Cardiac fibroblast (primary cell): ENCODE measurements at regions not wholly inside any gene's neighbourhood (a gene's known extent, or its start where the extent isn't known, plus 50 kb on each side); places are given as distances from the start of the nearest gene placed in this dataset.
"Not testable (repeated sequence)": the region's sequence is repeated elsewhere in the genome, so short reads cannot be mapped to it uniquely, and the experiment has no call there.

Experiments used
- DNase-seq, 2 donors: peaks; one replicate each; pipeline versions ENCODE4 v3.0.0 to v3.0.0-alpha.2; 2010; ENCODE audit warnings: low read depth in 2 of 2
- H3K4me3 ChIP-seq, 2 donors: replicated peaks in 1 of 2; 1 replicate in 1 of 2; 2 replicates in 1 of 2; pipeline ENCODE4 v1.5.1; 2011; ENCODE audit warnings: low read depth in 2 of 2, low read length in 2 of 2, mild to moderate bottlenecking in 2 of 2, moderate library complexity in 1 of 2
- CTCF ChIP-seq: IDR thresholded peaks from one replicate; pipeline ENCODE4 v1.5.1; 2011; ENCODE audit warnings: low read depth, mild to moderate bottlenecking, low read length, inconsistent platforms

- no peak for DNase-seq
- no peak for TF ChIP-seq CTCF
- no peak overlapping the region for H3K4me3 ChIP-seq
Measured at GRCh38 chr14:105917933-105918436, 391.6 kb downstream of the TMEM121 start.

DNA sequence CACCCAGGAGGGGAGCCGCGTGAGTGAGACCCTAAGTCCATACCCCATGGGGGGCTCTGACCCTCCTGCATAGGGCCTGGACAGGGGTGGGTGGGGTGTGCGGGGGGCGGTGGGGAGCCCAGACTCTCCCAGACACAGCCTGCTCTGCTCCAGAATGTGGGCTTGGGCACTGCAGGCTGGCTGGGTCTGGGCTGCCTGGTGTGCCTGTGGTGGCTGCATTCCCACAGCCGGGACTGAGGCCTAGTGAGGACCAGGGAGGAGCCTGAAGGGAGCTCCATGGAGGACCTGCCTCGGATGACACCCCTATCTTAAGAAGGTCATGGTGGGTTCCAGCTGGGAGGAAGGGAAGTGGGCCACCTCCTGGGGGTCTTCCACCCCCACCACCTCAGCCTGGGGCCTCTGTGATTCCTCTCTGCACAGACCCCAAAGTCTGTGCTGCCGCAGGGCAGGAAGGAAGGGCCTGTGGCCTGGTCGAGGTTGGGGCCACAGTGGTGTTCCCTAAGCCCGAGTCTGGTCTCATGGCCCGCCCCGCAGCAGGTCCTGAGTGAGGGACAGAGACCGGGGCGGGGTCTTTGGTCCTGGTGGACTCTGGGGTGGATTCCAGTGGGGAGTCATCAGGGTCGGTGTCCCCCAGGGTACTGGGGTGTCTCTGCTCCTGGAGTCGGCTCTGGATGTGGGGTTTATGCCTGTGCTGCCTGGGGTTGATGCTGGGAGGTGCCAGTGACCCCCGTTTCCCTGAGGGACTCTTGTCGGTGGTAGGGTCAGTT, 392.3 kb downstream of the TMEM121 start:
- no peak for DNase-seq
- H3K4me3 ChIP-seq: no peak overlapping the region
- TF ChIP-seq CTCF: no peak

DNA sequence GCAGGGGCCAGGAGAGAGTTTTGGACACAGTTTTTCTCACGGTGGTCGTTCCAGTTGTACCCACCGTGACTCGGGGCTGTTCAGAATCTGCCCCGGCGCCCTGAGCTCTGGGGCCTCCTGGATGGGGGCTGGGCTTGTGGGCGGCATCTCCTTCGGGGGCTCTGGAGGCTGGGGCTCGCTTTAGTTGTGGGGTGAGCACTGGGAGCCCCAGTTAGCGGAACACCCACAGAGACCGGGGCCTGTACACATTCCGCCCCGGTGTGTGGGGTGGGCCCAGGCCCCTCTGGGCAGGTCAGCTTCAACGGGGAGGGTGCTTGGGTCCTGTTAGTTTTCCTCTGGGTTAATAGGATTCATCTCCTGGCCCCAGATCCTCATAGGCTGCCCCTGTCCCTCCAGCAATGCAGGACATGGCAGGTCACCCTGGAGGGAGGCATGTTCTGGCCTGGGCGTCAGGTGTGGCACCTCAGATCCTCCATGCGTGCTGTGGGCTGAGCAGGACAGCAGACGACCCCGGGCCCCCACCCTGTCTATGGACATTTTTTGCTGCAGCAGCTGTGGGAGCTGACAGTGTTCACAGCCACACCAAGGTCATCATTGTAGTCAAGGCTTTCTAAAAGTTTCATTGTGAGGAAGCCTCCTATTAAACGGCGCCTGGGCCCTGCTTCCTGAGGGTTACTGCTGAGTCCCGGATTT, 393.2 kb downstream of the TMEM121 start:
- H3K4me3 ChIP-seq: no peak overlapping the region
- no peak for TF ChIP-seq CTCF
- no peak for DNase-seq

DNA sequence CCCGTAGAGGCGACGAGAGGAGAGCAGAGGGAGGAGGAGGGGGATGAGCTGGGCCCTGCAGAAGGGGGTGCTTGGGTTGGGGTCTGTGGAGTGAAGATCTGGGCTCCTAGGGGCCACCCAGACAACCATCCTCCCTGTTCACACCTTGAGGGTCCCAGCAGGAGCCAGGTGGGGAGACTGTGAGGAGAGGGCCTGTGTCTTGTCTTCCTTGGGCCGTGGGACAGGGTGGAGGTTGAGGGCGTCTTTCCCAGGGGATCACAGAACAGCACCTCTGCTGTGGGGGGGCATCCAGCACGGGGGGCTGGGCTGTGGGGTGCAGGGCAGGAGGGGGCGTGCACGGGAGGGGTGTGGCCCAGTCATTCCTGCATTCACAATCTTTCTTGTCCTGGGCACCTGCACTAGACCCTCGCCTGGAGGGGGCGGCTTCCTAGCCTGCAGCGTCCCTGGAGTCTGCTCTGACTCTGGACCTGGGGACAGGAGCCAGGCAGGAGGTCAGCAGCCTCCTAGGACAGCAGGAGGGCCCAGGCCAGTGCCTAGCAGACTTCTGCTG, 393.8 kb downstream of the TMEM121 start:
- DNase-seq, H3K4me3 ChIP-seq: not testable (repeated sequence)

- H3K4me3 ChIP-seq, DNase-seq: not testable (repeated sequence)
Measured at GRCh38 chr14:105920803-105921755, 394.7 kb downstream of the TMEM121 start.

- not testable (repeated sequence) for DNase-seq, H3K4me3 ChIP-seq
Measured at GRCh38 chr14:105921781-105922180, 395.4 kb downstream of the TMEM121 start.

DNA sequence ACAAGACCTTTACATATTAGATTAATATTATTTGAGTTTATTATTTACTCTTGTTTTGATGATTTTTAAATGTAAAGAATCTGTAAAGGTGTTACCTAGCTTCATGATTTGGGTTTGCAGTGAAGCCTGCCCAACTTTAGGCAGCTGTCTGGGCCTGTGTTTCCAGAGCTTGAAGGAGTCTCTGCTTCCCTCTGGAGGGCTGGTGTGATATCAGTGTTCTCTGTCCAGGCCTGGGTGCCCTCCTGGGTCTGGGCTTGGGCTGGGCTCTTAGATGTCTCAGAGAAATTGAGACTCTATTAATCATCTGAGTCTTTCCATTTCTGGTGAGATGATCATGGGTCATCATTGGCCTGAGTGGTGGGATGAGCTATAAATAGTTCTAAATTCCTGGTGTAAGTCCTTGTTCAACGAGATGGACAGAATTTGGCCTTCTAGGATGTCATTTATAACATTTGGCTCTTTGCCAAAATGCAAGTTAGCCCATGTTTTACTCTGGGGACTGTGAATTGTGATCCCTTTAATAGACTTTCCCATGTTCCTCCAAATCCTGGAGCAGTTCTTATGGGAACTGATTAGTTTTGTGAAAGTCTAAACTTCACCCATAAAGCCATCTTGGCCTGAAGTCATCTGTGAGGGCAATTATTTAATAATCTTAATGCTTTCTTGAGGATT, 397.3 kb downstream of the TMEM121 start:
- not testable (repeated sequence) for DNase-seq, H3K4me3 ChIP-seq

GRCh38 chr14:105924951-105925591, 398.7 kb downstream of the TMEM121 start:
- DNase-seq: no peak
- TF ChIP-seq CTCF: no peak
- no peak overlapping the region for H3K4me3 ChIP-seq
